ENCODE measurements at regions not wholly inside any gene's neighbourhood (a gene's known extent, or its start where the extent isn't known, plus 50 kb on each side); places are given as distances from the start of the nearest gene placed in this dataset.

DNA sequence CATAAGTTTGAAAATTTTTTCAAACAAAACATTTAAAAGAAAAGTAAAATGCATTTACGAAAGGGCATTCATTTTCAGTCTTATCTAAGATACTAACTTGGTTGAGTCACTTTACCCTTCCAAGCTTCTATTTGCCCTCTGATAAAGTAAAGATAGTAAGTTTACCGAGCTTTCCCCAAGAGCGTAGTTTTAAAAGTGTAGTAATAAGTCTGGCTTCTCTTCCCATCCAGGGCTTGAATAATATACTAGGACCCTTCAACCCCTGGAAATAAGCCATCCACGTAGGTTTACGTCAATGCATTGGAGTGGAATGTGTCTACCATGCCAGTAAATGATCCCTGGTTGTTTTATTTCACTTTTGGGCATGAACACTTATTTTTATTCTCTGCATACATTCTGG lies 608.3 kb downstream of the NTRK3 start (continued):
- TF ChIP-seq, protein P1, sequence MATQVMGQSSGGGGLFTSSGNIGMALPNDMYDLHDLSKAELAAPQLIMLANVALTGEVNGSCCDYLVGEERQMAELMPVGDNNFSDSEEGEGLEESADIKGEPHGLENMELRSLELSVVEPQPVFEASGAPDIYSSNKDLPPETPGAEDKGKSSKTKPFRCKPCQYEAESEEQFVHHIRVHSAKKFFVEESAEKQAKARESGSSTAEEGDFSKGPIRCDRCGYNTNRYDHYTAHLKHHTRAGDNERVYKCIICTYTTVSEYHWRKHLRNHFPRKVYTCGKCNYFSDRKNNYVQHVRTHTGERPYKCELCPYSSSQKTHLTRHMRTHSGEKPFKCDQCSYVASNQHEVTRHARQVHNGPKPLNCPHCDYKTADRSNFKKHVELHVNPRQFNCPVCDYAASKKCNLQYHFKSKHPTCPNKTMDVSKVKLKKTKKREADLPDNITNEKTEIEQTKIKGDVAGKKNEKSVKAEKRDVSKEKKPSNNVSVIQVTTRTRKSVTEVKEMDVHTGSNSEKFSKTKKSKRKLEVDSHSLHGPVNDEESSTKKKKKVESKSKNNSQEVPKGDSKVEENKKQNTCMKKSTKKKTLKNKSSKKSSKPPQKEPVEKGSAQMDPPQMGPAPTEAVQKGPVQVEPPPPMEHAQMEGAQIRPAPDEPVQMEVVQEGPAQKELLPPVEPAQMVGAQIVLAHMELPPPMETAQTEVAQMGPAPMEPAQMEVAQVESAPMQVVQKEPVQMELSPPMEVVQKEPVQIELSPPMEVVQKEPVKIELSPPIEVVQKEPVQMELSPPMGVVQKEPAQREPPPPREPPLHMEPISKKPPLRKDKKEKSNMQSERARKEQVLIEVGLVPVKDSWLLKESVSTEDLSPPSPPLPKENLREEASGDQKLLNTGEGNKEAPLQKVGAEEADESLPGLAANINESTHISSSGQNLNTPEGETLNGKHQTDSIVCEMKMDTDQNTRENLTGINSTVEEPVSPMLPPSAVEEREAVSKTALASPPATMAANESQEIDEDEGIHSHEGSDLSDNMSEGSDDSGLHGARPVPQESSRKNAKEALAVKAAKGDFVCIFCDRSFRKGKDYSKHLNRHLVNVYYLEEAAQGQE (IDR thresholded peaks at IDR 0.05; ENCODE audit: unreplicated experiment), result no peak
- no peak for TF ChIP-seq EZH2 (IDR thresholded peaks at IDR 0.05; ENCODE audit: low read depth, unreplicated experiment)
- TF ChIP-seq NANOG (IDR thresholded peaks at IDR 0.05; ENCODE audit: borderline replicate concordance), result no peak
- TF ChIP-seq ZNF331 (CRISPR knock-in tag; IDR thresholded peaks at IDR 0.05; ENCODE audit: low read depth), result no peak

DNA sequence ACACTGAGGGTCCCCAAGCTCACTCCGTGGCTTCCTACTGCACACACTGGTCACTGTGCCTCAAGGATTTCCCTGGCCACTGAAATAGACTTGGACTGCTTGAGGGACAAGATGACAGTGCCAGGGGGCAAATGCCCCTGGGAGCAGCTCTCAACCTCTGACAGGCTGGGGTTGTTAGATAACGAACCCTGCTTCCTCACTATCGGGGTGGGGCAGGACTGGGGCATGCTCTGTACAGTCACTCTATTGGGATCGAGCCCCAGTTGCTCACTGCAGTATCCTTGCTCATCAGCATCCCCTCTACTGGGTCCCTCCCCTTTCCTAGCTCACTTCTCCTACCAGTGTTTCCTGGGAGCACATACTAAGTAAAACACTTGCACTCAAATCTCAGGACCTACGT lies 610.8 kb downstream of the NTRK3 start:
- no peak overlapping the region for H3K27ac Mint-ChIP-seq
- H3K9me3 Mint-ChIP-seq, result no peaks in the 10 kb centered on the region; the same call in 1 of the 3 replicates
- TF ChIP-seq EZH2 (IDR thresholded peaks at IDR 0.05; ENCODE audit: low read depth, unreplicated experiment), result no peak
- TF ChIP-seq, protein P2, sequence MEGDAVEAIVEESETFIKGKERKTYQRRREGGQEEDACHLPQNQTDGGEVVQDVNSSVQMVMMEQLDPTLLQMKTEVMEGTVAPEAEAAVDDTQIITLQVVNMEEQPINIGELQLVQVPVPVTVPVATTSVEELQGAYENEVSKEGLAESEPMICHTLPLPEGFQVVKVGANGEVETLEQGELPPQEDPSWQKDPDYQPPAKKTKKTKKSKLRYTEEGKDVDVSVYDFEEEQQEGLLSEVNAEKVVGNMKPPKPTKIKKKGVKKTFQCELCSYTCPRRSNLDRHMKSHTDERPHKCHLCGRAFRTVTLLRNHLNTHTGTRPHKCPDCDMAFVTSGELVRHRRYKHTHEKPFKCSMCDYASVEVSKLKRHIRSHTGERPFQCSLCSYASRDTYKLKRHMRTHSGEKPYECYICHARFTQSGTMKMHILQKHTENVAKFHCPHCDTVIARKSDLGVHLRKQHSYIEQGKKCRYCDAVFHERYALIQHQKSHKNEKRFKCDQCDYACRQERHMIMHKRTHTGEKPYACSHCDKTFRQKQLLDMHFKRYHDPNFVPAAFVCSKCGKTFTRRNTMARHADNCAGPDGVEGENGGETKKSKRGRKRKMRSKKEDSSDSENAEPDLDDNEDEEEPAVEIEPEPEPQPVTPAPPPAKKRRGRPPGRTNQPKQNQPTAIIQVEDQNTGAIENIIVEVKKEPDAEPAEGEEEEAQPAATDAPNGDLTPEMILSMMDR (conservative IDR thresholded peaks at IDR 0.05; ENCODE audit: low read depth in 2 of 2), result no peak
- TF ChIP-seq JUNB (IDR thresholded peaks at IDR 0.05; ENCODE audit: unreplicated experiment), result no peak
- TF ChIP-seq POLR2AphosphoS5 (IDR thresholded peaks at IDR 0.05; ENCODE audit: low read depth), result no peak
- no peak for TF ChIP-seq STAT1 (IDR thresholded peaks at IDR 0.05; ENCODE audit: unreplicated experiment)
- TF ChIP-seq, protein P3, sequence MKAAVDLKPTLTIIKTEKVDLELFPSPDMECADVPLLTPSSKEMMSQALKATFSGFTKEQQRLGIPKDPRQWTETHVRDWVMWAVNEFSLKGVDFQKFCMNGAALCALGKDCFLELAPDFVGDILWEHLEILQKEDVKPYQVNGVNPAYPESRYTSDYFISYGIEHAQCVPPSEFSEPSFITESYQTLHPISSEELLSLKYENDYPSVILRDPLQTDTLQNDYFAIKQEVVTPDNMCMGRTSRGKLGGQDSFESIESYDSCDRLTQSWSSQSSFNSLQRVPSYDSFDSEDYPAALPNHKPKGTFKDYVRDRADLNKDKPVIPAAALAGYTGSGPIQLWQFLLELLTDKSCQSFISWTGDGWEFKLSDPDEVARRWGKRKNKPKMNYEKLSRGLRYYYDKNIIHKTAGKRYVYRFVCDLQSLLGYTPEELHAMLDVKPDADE (IDR thresholded peaks at IDR 0.05), result no peak
- TF ChIP-seq EZH2phosphoT487 (IDR thresholded peaks at IDR 0.05; ENCODE audit: unreplicated experiment), result no peak
- no peak for TF ChIP-seq ZNF114 (CRISPR knock-in tag; IDR thresholded peaks at IDR 0.05)
- TF ChIP-seq, protein P1 (IDR thresholded peaks at IDR 0.05; ENCODE audit: unreplicated experiment), result no peak

More for the DNA sequence above, 610.8 kb downstream of the NTRK3 start:
- Mint-ChIP-seq H3K4me1 (peaks cover 5% of the 10 kb centered on the region; the same call in 2 of the 3 replicates), H3K27me3 (ENCODE audit: insufficient read depth, low read depth, poor library complexity) (peaks cover 2% of the 10 kb centered on the region), H3K4me3 (no peak overlapping the region), H3K36me3 (ENCODE audit: low read depth) (no peaks in the 10 kb centered on the region)
- no peak for ATAC-seq
- Histone ChIP-seq H3K27ac (ENCODE audit: low read depth) (no peak overlapping the region), H3K79me2 (replicated peaks; ENCODE audit: insufficient read depth) (no peaks in the 10 kb centered on the region), H3F3A (replicated peaks; ENCODE audit: low read depth) (no peaks in the 10 kb centered on the region), H3K4me1 (ENCODE audit: insufficient read depth) (no peaks in the 10 kb centered on the region), H3K4me2 (no peak overlapping the region), H3K9me2 (ENCODE audit: insufficient read depth) (no peaks in the 10 kb centered on the region; the same call in 1 of the 2 replicates), H2AFZ (no peak overlapping the region), H3K4me3 (no peak overlapping the region), H3K27me3 (ENCODE audit: insufficient read depth) (no peaks in the 10 kb centered on the region), H4K20me1 (replicated peaks; ENCODE audit: insufficient read depth) (no peaks in the 10 kb centered on the region), H3K36me3 (ENCODE audit: insufficient read depth) (no peaks in the 10 kb centered on the region)
- no peak for DNase-seq (ENCODE audit: low spot score)
